GM18502 (cell line): ENCODE measurements at regions not wholly inside any gene's neighbourhood (a gene's known extent, or its start where the extent isn't known, plus 50 kb on each side); places are given as distances from the start of the nearest gene placed in this dataset.

Experiments used
- ATAC-seq: cut with Tn5 transposase; IDR thresholded peaks from one replicate; pipeline ENCODE4 v1.9.1; 2021; ENCODE audit warnings: mild to moderate bottlenecking; ENCODE audit not compliant: unreplicated experiment, poor library complexity

- no peak for ATAC-seq
These were observed 54.3 kb downstream of the TMEM215 start for GRCh38 chr9:32837551-32838058.

- ATAC-seq, result peak; percentile 64
These were observed 55.9 kb downstream of the TMEM215 start for GRCh38 chr9:32839013-32839885.

- no peak for ATAC-seq
These were observed 58.0 kb downstream of the TMEM215 start for GRCh38 chr9:32841314-32841713.

DNA sequence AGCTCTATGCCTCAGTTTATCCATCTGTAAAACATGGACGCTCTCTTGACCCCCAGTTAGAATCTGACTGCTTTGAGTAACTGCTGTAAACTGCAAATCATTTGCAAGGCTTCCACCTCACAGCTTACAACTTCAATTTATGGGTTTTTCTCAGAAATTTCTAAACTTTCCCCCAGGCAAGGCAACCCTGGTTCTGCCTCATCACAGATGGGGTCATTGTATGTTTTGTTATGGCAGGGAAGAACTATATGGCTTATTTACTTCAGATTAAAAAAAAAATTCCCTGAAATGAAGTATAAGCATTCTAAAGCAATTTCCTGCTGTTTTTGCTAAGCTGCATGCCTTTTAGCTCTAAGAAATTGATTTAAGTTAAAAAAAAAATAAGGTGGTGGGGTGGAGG, 60.0 kb downstream of the TMEM215 start:
- ATAC-seq, result no peak

- no peak for ATAC-seq
These were observed 60.9 kb downstream of the TMEM215 start for GRCh38 chr9:32844259-32844658.

DNA sequence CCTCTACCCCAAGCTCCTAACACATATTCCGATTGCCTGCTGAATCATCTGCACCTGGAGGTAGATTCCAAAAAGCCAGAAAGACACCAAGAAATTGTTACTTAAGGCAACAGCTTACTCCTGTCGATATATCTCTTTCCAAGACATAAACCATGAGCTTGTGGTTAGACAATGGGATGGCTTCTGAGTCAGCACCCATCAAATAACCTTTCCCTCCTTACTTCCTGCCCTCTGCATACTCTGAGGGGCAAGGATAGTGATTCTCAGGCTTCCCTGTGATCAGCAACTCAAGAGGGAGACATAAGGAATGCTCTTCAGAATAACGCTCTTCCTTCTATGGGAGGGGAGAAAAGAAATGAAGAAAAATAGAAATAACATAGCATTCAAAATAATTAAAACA, 70.9 kb downstream of the TMEM215 start:
- no peak for ATAC-seq

GRCh38 chr9:32855752-32856151, 72.4 kb downstream of the TMEM215 start:
- ATAC-seq, result no peak

DNA sequence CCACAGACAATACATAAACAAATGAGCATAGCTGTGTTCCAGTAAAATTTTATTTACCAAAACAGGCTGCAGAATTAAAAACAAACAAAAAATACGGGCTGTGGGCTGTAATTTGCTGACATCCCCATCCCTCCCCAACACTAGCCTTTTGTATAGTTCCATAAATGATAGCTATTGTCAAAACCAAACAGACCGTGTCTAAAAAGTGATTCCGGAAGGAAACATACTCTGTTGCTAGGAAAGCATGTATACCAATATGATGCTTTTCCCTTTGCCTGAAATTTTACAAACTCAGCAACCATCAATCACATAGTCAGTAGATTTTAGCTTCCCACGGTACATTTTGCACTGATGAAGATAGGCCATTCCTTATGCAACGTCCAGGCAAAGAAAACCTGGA, 80.0 kb downstream of the TMEM215 start:
- ATAC-seq, result no peak

- no peak for ATAC-seq
These were observed 81.6 kb downstream of the TMEM215 start for GRCh38 chr9:32864971-32865370.

DNA sequence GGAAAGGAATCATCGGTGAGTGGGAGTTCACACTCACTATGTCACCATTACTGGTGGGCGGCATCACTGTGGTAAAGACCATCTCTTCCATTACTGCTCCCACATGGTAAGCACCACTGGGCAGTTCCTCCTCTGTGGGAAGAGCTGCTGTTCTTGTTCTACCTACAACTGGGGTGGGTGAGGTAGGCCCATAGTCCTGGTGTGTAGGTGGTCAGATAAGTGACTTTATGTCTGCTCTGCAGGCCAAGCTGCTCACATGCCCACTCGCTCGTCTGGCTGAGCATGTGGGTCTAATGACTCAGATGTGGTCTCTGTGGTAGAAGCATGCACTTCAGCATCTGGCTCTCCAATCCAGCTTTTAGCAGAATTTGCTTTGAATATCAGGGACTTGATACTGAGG, 82.9 kb downstream of the TMEM215 start:
- no peak for ATAC-seq

DNA sequence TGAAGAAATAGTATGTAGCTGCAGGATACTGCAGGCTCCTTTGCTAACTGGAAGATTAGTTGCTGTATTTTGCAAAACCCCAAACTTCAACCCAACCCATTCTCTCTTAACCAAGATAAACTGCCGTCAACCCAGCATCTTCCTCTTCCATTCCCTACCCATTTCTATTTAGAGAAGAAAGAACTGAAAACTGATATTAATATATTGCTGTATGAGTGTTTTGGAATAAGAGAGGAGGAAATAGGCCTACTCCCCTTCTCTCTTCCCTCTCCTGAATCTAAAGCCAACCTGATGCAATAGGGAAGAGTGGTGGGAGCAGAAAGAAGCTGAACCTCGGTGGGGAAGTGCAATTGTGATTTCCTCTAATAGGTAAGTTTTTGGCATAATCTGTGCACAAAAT, 83.7 kb downstream of the TMEM215 start:
- no peak for ATAC-seq

DNA sequence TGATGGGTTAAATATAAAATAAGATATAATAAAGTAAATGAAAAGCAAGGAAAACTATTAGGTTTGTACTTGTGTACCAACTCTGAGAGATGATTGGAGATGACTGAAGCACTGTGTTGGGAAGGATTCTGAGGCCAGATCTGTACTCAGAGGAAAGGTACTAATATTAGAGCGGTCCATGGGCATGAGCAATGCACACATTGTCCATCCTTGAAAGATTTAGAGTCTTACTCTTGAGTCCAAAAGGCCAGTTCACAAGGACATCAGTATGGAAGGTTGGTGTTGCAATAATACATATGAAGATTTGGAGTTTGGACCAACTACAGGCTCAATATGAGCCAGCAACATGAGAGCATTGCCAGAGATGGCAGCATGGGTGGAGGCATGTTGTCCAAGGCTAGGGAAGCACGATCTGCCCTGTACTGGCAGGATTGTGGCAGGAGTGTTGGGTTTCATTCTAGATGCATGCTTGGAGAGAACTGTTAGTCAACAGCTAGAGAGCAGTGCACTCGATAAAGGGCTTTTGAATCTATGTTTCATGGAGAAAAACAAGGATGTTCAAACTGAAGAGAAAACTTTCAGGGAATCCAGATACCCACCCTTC, 84.4 kb downstream of the TMEM215 start:
- ATAC-seq, result no peak

GRCh38 chr9:32869404-32869803, 86.1 kb downstream of the TMEM215 start:
- ATAC-seq, result no peak

DNA sequence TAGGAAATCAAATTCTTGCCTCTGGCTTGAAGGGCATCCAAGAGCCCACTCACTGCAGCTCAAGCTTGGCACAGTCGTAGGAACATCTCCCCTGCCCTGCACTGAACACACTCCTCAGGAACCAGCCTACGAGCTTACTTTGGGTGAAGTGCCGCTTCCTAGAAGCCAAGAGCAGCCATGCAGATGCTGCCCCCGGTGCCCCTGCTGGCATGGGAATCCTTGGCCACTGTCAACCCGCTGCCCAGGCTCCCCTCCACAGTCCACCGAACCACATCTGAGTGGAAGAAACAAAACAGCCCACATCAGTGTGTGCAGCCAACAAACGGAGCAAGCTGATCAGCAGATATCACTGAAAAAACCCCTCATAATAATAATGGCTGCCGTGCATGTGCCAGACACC, 89.8 kb downstream of the TMEM215 start:
- ATAC-seq, result no peak

GRCh38 chr9:32873553-32873952, 90.2 kb downstream of the TMEM215 start:
- ATAC-seq, result no peak

- ATAC-seq, result no peak
These were observed 91.9 kb downstream of the TMEM215 start for GRCh38 chr9:32875242-32875641.

GRCh38 chr9:32875748-32876147, 92.4 kb downstream of the TMEM215 start:
- ATAC-seq, result no peak

DNA sequence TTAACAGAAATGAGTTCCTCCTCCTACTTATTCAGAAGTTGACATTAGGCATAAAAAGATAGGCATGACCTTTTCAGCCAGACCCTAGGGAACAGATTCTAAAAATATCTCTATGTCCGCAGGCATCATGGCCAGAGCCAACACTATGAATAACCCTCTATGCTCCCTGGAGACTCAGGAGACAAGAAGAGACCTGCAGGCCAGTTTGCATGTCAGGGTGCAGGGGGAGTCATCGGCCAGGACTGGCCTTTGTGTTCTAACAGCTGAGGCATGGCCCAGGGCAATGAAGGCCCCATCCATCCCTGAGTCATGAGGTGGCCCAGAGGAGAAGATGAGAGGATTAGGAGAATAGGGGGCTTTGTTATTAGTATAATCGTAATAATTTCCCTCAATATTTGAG, 93.8 kb downstream of the TMEM215 start:
- ATAC-seq, result no peak

DNA sequence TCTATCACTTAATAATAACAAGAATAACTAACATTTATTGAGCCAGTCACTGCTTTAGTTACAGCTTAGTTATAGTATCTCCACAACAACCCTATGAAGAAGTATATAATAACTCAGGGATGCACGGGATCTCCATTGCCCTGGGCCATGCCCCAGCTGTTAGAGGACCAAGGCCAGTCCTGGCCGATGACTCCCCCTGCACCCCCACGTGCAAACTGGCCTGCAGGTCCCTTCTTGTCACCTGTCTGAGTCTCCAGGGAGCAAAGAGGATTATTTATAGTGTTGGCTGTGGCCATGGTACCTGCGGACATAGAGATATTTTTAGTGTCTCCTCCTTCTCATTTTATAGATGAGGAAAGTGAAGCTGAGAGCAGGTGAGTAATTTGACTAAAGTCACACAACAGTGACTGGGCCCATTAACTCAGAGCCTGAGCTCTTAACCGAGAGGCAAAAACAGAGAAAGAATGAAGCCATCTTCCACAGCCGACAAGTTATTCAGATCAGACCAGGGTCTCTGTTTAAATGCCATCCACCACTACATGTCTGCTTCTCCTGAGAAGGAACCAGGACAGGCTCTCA, 94.4 kb downstream of the TMEM215 start:
- ATAC-seq, result peak; percentile 61

- no peak for ATAC-seq
These were observed 96.0 kb downstream of the TMEM215 start for GRCh38 chr9:32879335-32879734.

DNA sequence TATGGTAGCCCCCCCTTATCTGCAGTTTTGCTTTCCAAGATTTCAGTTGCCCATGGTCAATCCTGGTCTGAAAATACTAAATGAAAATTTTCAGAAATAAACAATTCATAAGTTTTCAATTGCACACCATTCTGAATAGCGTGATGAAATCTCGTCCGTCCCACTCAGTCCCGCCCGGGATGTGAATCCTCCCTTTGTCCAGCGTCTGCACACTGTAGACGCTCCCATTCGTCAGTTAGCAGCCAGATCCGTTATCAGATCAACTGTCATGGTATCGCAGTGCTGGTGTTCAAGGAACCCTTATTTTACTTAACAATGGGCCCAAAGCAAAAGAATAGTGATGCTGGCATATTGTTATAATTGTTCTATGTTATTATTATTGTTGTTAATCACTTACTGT, 98.6 kb downstream of the TMEM215 start:
- ATAC-seq, result no peak
